ENCODE measurements at regions not wholly inside any gene's neighbourhood (a gene's known extent, or its start where the extent isn't known, plus 50 kb on each side); places are given as distances from the start of the nearest gene placed in this dataset.

GRCh38 chr3:152538518-152538917, 269.8 kb downstream of the MBNL1 start:
- TF ChIP-seq CTCF (IDR thresholded peaks at IDR 0.05; ENCODE audit: low read depth, low read length) = no peak
- DNase-seq (ENCODE audit: extremely low read depth, low read depth) = no peak

GRCh38 chr3:152539191-152539764, 270.5 kb downstream of the MBNL1 start:
- no peak for TF ChIP-seq CTCF (IDR thresholded peaks at IDR 0.05; ENCODE audit: low read depth, low read length)
- DNase-seq (ENCODE audit: extremely low read depth, low read depth) = no peak

GRCh38 chr3:152540120-152540519, 271.4 kb downstream of the MBNL1 start:
- DNase-seq (ENCODE audit: extremely low read depth, low read depth) = no peak
- TF ChIP-seq CTCF (IDR thresholded peaks at IDR 0.05; ENCODE audit: low read depth, low read length) = no peak

- no peak for TF ChIP-seq CTCF (IDR thresholded peaks at IDR 0.05; ENCODE audit: low read depth, low read length)
Observed at GRCh38 chr3:152547153-152547552, 278.4 kb downstream of the MBNL1 start.

GRCh38 chr3:152549263-152549662, 280.5 kb downstream of the MBNL1 start:
- DNase-seq (ENCODE audit: extremely low read depth, low read depth) = no peak
- TF ChIP-seq CTCF (IDR thresholded peaks at IDR 0.05; ENCODE audit: low read depth, low read length) = no peak

More at GRCh38 chr3:152547153-152547552, 278.4 kb downstream of the MBNL1 start:
- no peak for DNase-seq (ENCODE audit: extremely low read depth, low read depth)

GRCh38 chr3:152550284-152550683, 281.6 kb downstream of the MBNL1 start:
- TF ChIP-seq CTCF (IDR thresholded peaks at IDR 0.05; ENCODE audit: low read depth, low read length) = no peak
- no peak for DNase-seq (ENCODE audit: extremely low read depth, low read depth)

- no peak for TF ChIP-seq CTCF (IDR thresholded peaks at IDR 0.05; ENCODE audit: low read depth, low read length)
- DNase-seq (ENCODE audit: extremely low read depth, low read depth) = no peak
Observed at GRCh38 chr3:152554980-152555379, 280.0 kb upstream of the P2RY1 start.

All from AG09319 (cell line).